Naive thymus-derived CD4-positive, alpha-beta T cell (primary cell): ENCODE measurements at regions not wholly inside any gene's neighbourhood (a gene's known extent, or its start where the extent isn't known, plus 50 kb on each side); places are given as distances from the start of the nearest gene placed in this dataset.

Experiments used
- ATAC-seq: fragments of 150-1000 bp; cut with Tn5 transposase; 2 replicates; pipeline ENCODE4 v1.10.0; 2021; ENCODE audit warnings: mild to moderate bottlenecking, moderate library complexity
- CTCF ChIA-PET: fragments of 350-600 bp; sonication (Branson Sonifier 250); formaldehyde crosslinking; loops from one replicate; lab custom pipeline; 2021; ENCODE audit warnings: antibody characterized with exemption; lab: Charles Lee
- POLR2A ChIA-PET: fragments of 350-600 bp; sonication (Branson Sonifier 250); formaldehyde crosslinking; loops from one replicate; lab custom pipeline; 2021; ENCODE audit warnings: antibody characterized with exemption, inconsistent platforms; lab: Charles Lee
- DNase-seq, 9 donors: peaks; one replicate each; pipeline versions ENCODE4 v3.0.0 to v3.0.0-alpha.2; 2020 to 2022; ENCODE audit warnings: mixed read lengths in 1 of 9
- H3K27ac ChIP-seq: one replicate; pipeline ENCODE4 v1.7.0; 2013; ENCODE audit warnings: mild to moderate bottlenecking, low read depth, low read length, moderate library complexity
- H3K27me3 ChIP-seq, 2 donors: one replicate each; pipeline ENCODE4 v1.7.0; 2013; ENCODE audit warnings: low read length in 2 of 2, mild to moderate bottlenecking in 2 of 2, moderate library complexity in 2 of 2; ENCODE audit not compliant: control insufficient read depth in 2 of 2, insufficient read depth in 2 of 2
- H3K36me3 ChIP-seq, 3 experiments: 1 replicate in 2 of 3; 2 replicates in 1 of 3; pipeline ENCODE4 v1.7.0; 2013; ENCODE audit warnings: low read length in 3 of 3, mild to moderate bottlenecking in 3 of 3, moderate library complexity in 1 of 3; ENCODE audit not compliant: insufficient read depth in 3 of 3, control insufficient read depth in 2 of 3
- H3K4me1 ChIP-seq, 2 donors: one replicate each; pipeline ENCODE4 v1.7.0; 2013; ENCODE audit warnings: low read length in 2 of 2, mild to moderate bottlenecking in 2 of 2, moderate library complexity in 1 of 2; ENCODE audit not compliant: control insufficient read depth in 2 of 2, insufficient read depth in 2 of 2
- H3K4me3 ChIP-seq: 2 replicates; pipeline ENCODE4 v1.7.0; 2013; ENCODE audit warnings: mild to moderate bottlenecking, low read length
- H3K9me3 ChIP-seq, 3 experiments: 1 replicate in 2 of 3; 2 replicates in 1 of 3; pipeline ENCODE4 v1.7.0; 2013; ENCODE audit warnings: low read length in 3 of 3; ENCODE audit not compliant: control insufficient read depth in 2 of 3
- H3K27ac Mint-ChIP-seq, 9 donors: one replicate each; pipeline ENCODE4 v1.8.0; 2020 to 2022; ENCODE audit warnings: mixed read lengths in 9 of 9, mild to moderate bottlenecking in 8 of 9, moderate library complexity in 5 of 9, inconsistent platforms in 2 of 9
- H3K27me3 Mint-ChIP-seq, 5 donors: one replicate each; pipeline ENCODE4 v1.8.0; 2021 to 2022; ENCODE audit warnings: mixed read lengths in 5 of 5, mild to moderate bottlenecking in 1 of 5
- H3K36me3 Mint-ChIP-seq, 5 donors: one replicate each; pipeline ENCODE4 v1.8.0; 2020 to 2022; ENCODE audit warnings: mixed read lengths in 5 of 5, mild to moderate bottlenecking in 3 of 5, inconsistent platforms in 1 of 5
- H3K4me1 Mint-ChIP-seq, 7 donors: one replicate each; pipeline ENCODE4 v1.8.0; 2020 to 2022; ENCODE audit warnings: mixed read lengths in 7 of 7, mild to moderate bottlenecking in 3 of 7, inconsistent platforms in 1 of 7
- H3K4me3 Mint-ChIP-seq, 10 donors: one replicate each; pipeline ENCODE4 v1.8.0; 2020 to 2022; ENCODE audit warnings: mild to moderate bottlenecking in 10 of 10, mixed read lengths in 10 of 10, moderate library complexity in 6 of 10, inconsistent platforms in 2 of 10
- H3K9me3 Mint-ChIP-seq, 11 donors: one replicate each; pipeline ENCODE4 v1.8.0; 2020 to 2022; ENCODE audit warnings: mixed read lengths in 11 of 11, mild to moderate bottlenecking in 4 of 11, inconsistent platforms in 1 of 11, moderate library complexity in 1 of 11
- intact Hi-C, 2 donors: fragments of 100-400 bp; cut with micrococcal nuclease; formaldehyde crosslinking; loops; one replicate each; pipeline ENCODE4 v1.15.1; 2023

DNA sequence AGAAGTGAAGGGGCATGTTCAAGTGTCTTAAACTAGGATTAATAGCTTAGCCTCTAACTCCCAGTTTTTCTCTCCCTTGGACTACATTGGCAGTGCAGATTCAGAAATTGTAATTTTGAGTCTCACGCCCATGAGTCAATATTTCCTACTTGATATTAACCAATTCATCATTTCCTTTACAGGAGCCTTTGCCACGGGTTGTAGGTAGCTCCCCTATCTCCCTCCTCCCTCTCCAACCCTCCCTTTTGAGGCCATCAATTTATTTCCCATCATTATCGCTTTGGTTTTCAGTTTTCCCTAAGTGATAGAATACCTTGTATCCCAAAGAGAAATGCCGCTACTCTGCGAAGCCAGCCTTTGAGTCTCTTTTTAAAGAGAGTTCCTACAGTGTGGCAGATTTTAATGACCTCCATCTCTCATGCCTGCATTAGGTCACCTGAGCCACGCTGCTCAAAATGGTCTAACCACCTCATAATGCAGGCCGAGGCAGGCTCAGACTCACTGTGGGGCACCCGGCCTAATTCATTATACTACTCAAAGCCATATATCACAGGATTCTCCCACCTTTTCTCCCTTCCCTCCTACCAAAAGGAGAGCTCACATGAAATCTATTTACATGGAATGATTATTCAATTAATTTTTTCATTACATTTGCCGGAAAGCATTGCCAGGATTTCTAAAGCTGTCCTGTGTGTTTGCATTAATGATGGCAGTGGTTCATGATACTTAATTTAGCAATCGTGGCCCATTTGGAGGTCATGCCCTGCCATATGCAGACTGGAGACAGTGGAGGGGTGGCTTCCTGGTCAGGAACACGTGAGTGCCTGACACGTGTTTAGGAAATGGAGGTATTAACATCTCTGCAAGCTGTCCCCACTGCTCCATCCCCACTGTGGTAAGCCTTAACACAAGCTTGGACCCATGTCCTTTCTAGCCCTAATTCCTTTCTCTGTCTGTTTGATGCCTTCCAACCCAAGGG, 448.2 kb upstream of the AUTS2 start:
- H3K4me1 Mint-ChIP-seq: no peaks in the 10 kb centered on the region
- H3K4me3 Mint-ChIP-seq: no peak overlapping the region
- no peak for ATAC-seq
- ChIA-PET POLR2A (no interaction called here), CTCF (no interaction called here)
- H3K9me3 Mint-ChIP-seq: peaks cover 0 to 22% (median 6%) of the 10 kb centered on the region in 11 donors
- H3K27me3 Mint-ChIP-seq: peaks cover 0 to 4% (median 0%) of the 10 kb centered on the region in 5 donors
- H3K27ac Mint-ChIP-seq: no peak overlapping the region
- Histone ChIP-seq H3K4me1 (no peaks in the 10 kb centered on the region), H3K9me3 (no peaks in the 10 kb centered on the region), H3K27ac (no peak overlapping the region), H3K27me3 (no peaks in the 10 kb centered on the region), H3K4me3 (no peak overlapping the region), H3K36me3 (no peaks in the 10 kb centered on the region)
- DNase-seq: no peak
- H3K36me3 Mint-ChIP-seq: no peaks in the 10 kb centered on the region
- intact Hi-C loops: no loop called here

DNA sequence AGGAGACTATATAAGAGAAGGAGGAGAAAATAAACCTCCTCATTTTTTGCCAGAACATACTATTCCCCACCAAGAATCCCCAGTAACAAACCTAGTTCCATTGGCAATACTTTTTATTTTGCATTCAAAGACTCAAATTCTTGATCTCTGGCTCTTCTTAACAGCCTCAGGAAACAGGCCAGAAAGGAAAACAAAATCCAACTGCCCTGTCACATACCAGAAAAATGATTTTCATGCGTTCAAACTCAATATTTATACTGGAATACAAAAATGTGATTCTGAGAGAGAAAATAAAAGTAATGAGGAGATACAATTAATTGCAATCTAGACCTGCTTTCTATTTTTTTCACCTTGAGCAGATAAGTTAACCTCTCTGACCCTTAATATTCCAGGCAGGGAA, 435.9 kb upstream of the AUTS2 start:
- ChIA-PET POLR2A (no interaction called here), CTCF (no interaction called here)
- Histone ChIP-seq H3K4me1 (no peaks in the 10 kb centered on the region), H3K27ac (no peak overlapping the region), H3K9me3 (no peaks in the 10 kb centered on the region), H3K36me3 (no peaks in the 10 kb centered on the region), H3K27me3 (no peaks in the 10 kb centered on the region), H3K4me3 (no peak overlapping the region)
- H3K27me3 Mint-ChIP-seq: peaks cover 0 to 7% (median 0%) of the 10 kb centered on the region in 5 donors
- H3K36me3 Mint-ChIP-seq: no peaks in the 10 kb centered on the region
- no peak for ATAC-seq
- no peak overlapping the region for H3K4me3 Mint-ChIP-seq
- no peak for DNase-seq
- H3K9me3 Mint-ChIP-seq: peaks cover 0 to 10% (median 3%) of the 10 kb centered on the region in 11 donors
- intact Hi-C loops: no loop called here
- peaks cover 0 to 4% (median 0%) of the 10 kb centered on the region in 7 donors for H3K4me1 Mint-ChIP-seq
- no peak overlapping the region for H3K27ac Mint-ChIP-seq

DNA sequence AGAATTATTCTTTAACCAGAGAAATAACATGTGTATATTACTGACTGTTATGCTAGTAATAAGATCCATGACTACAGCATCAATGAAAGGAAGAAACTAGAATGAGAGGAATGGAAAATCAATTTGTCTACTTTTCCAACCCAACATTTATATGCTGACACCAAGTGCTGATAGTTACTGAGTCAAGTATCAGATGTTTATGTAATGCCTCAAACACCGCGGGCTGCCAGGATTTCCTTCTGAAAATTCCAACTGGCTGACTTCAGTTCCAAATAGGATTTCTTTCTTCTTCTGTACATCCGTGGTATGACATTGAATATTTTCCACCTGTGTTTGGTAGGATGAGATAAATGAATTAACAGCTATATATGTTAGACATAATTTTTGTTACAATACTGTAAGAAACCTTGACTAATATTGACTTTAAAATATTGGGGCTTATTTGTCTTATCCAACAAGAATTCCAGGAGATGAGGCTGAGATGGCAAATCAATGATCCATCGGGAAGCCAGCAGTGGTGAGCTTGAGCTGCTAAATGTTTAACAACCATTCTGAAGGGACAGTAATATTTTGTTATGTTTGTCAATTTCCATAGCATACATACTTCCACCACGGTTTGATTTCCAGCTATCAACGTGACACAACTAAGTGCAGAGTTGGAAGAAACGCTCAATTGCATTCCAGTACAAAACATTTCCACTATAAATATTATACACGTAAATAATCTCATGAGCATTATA, 435.2 kb upstream of the AUTS2 start:
- ATAC-seq: no peak
- no peak overlapping the region for H3K27ac ChIP-seq
- no peaks in the 10 kb centered on the region for H3K36me3 ChIP-seq
- H3K4me3 Mint-ChIP-seq: no peak overlapping the region
- no peak for DNase-seq
- H3K36me3 Mint-ChIP-seq: no peaks in the 10 kb centered on the region
- CTCF ChIA-PET: no interaction called here
- H3K27ac Mint-ChIP-seq: no peak overlapping the region
- intact Hi-C loops: no loop called here
- POLR2A ChIA-PET: no interaction called here
- H3K27me3 ChIP-seq: no peaks in the 10 kb centered on the region
- H3K9me3 Mint-ChIP-seq: peaks cover 0 to 10% (median 0%) of the 10 kb centered on the region in 11 donors
- no peaks in the 10 kb centered on the region for H3K9me3 ChIP-seq
- H3K4me1 ChIP-seq: no peaks in the 10 kb centered on the region
- peaks cover 0 to 7% (median 0%) of the 10 kb centered on the region in 5 donors for H3K27me3 Mint-ChIP-seq
- peaks cover 0 to 4% (median 0%) of the 10 kb centered on the region in 7 donors for H3K4me1 Mint-ChIP-seq
- no peak overlapping the region for H3K4me3 ChIP-seq

DNA sequence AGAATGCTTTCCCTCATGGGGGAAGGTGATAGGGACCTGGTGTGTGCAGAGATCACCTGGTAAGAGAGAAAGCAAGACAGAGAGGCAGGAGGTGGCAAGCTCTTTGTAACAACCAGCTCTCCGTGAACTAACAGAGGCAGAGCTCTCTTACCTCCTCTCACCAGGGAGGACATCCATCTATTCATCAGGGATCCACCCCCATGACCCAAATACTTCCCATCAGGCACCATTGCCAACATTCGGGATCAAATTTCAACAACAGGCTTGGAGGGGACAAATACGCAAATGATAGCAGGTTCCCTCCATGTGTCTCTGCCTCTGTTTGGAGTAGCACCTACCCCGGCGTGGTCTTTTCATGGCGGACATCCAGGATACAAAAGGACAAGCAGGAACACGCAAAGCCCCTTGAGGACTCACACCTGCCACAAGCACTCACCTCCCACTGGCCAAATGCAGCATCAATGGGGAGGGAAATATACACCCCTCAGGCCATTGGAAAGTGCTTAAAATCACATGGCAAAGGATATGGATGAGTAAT, 431.2 kb upstream of the AUTS2 start:
- H3K27me3 Mint-ChIP-seq: peaks cover 0 to 4% (median 0%) of the 10 kb centered on the region in 5 donors
- Histone ChIP-seq H3K27me3 (no peaks in the 10 kb centered on the region), H3K9me3 (no peaks in the 10 kb centered on the region), H3K4me3 (no peak overlapping the region), H3K4me1 (no peaks in the 10 kb centered on the region), H3K27ac (no peak overlapping the region), H3K36me3 (no peaks in the 10 kb centered on the region)
- POLR2A ChIA-PET: no interaction called here
- DNase-seq: no peak
- H3K4me3 Mint-ChIP-seq: no peak overlapping the region
- intact Hi-C loops: no loop called here
- H3K4me1 Mint-ChIP-seq: peaks cover 0 to 4% (median 0%) of the 10 kb centered on the region in 7 donors
- H3K36me3 Mint-ChIP-seq: no peaks in the 10 kb centered on the region
- CTCF ChIA-PET: no interaction called here
- ATAC-seq: no peak
- H3K27ac Mint-ChIP-seq: no peak overlapping the region
- peaks cover 0 to 7% (median 0%) of the 10 kb centered on the region in 11 donors for H3K9me3 Mint-ChIP-seq

DNA sequence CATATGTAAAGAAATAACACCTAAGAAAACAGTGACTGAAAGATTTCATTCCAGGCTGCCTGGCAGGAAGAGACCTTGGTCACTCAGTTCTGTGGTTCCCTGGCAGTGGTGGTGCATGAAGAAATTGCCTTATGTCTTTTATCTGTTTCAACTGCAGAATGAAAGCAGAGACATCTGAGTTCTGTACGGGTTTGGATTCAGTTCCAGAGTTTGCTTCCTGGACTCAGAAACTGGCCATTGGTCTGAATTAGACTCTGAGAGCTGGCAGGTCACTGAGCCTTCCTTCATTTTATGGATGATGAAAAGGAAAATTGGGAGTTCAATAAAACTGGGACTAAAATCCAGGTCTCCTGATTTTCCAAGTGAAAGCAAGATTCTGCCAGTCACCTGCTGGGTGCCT, 428.9 kb upstream of the AUTS2 start:
- no peaks in the 10 kb centered on the region for H3K36me3 ChIP-seq

DNA sequence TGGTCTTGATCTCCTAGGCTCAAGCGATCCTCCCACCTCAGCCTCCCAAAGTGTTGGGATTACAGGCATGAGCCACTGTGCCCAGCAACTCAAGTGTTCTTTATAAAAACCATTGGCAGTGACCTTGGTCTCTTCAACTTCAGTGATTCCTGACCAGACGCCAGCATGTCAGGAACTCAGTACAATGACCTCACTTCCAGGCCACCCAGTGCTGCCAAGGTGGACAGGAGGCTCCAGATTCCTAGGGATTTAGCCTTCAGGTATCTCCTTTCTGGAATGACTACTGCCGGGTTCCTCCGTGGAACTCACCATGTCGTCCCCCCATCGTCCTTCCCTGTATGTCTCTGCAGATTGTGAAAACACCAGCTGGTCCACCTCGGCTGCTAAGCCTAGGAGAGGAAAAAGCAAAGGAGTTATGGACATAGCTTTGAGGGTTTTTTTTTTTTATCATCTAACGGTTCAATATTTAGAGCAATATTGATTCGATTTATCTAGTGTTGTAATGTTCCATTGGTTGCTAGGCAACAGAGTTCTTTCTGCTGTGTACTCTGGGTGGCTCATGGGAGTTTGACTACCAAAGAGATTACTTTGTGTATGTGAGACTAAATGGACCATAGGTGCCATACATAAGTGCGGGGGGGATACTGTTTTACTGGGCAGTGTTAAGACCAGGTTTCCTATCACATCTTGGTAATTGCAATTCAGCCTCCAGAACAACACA, 425.8 kb upstream of the AUTS2 start:
- intact Hi-C loops: no loop called here
- CTCF ChIA-PET: no interaction called here

More for the DNA sequence above, 428.9 kb upstream of the AUTS2 start:
- ChIA-PET POLR2A (no interaction called here), CTCF (no interaction called here)
- Mint-ChIP-seq H3K36me3 (no peaks in the 10 kb centered on the region), H3K27me3 (peaks cover 0 to 4% (median 0%) of the 10 kb centered on the region in 5 donors), H3K9me3 (peaks cover 0 to 5% (median 0%) of the 10 kb centered on the region in 11 donors), H3K4me1 (peaks cover 0 to 4% (median 0%) of the 10 kb centered on the region in 7 donors), H3K4me3 (no peak overlapping the region), H3K27ac (no peak overlapping the region)
- no peak overlapping the region for H3K4me3 ChIP-seq
- no peaks in the 10 kb centered on the region for H3K9me3 ChIP-seq
- DNase-seq (no peak), ATAC-seq (no peak)
- H3K27ac ChIP-seq: no peak overlapping the region
- H3K27me3 ChIP-seq: no peaks in the 10 kb centered on the region
- intact Hi-C loops: no loop called here
- no peaks in the 10 kb centered on the region for H3K4me1 ChIP-seq

More for the DNA sequence above, 425.8 kb upstream of the AUTS2 start:
- no peaks in the 10 kb centered on the region for H3K4me1 ChIP-seq
- no peaks in the 10 kb centered on the region for H3K36me3 Mint-ChIP-seq
- DNase-seq: no peak
- H3K4me1 Mint-ChIP-seq: no peaks in the 10 kb centered on the region
- peaks cover 0 to 4% (median 0%) of the 10 kb centered on the region in 5 donors for H3K27me3 Mint-ChIP-seq
- no peak overlapping the region for H3K4me3 Mint-ChIP-seq
- H3K36me3 ChIP-seq: no peaks in the 10 kb centered on the region
- no peak overlapping the region for H3K27ac ChIP-seq
- no peak overlapping the region for H3K4me3 ChIP-seq
- ATAC-seq: no peak
- no peak overlapping the region for H3K27ac Mint-ChIP-seq
- no peaks in the 10 kb centered on the region for H3K27me3 ChIP-seq
- H3K9me3 Mint-ChIP-seq: peaks cover 0 to 11% (median 0%) of the 10 kb centered on the region in 11 donors
- POLR2A ChIA-PET: no interaction called here
- no peaks in the 10 kb centered on the region for H3K9me3 ChIP-seq
